ENCODE measurements at regions not wholly inside any gene's neighbourhood (a gene's known extent, or its start where the extent isn't known, plus 50 kb on each side); places are given as distances from the start of the nearest gene placed in this dataset.

GRCh38 chr10:78899098-78899754, 169.5 kb upstream of the ZMIZ1 start:
- DNase-seq, result no peak
- no peak overlapping the region for H3K4me3 ChIP-seq (ENCODE audit: low read depth in 2 of 2, low read length in 1 of 2)
- CTCF ChIA-PET, result interaction anchor here (1.0 to 1.4 kb wide), 2 partner anchors 40 to 597 kb away, joined by 3 read pairs; no protein-coding TSS in a partner anchor
- no peak overlapping the region for H3K9ac ChIP-seq
- H2AFZ ChIP-seq (ENCODE audit: low read depth), result no peak overlapping the region
- no peaks in the 10 kb centered on the region for H3K9me3 ChIP-seq
- H3K27ac ChIP-seq (ENCODE audit: low read depth in 2 of 2, low read length in 1 of 2), result no peak overlapping the region
- 94% methylated on average over 4 of the region's 7 CpGs for WGBS (ENCODE audit: low lambda C conversion rate)
- no peaks in the 10 kb centered on the region for H3K27me3 ChIP-seq (ENCODE audit: insufficient read depth)
- no peaks in the 10 kb centered on the region for H3K36me3 ChIP-seq (replicated peaks in 1 of 2; ENCODE audit: control insufficient read depth in 1 of 2, insufficient read depth in 2 of 2, low read length in 1 of 2)
- H3K4me1 ChIP-seq (ENCODE audit: control insufficient read depth in 1 of 2, insufficient read depth in 2 of 2, low read depth in 1 of 2, low read length in 1 of 2), result peaks cover 0 to 18% of the 10 kb centered on the region in 2 experiments; a peak in 1 of 4 replicates
- no peaks in the 10 kb centered on the region for H3F3A ChIP-seq (replicated peaks; ENCODE audit: insufficient read depth)
- no peak overlapping the region for H3K4me2 ChIP-seq
- TF ChIP-seq TEAD4 (IDR thresholded peaks at IDR 0.05; ENCODE audit: borderline replicate concordance, insufficient read depth) (no peak), EZH2phosphoT487 (IDR thresholded peaks at IDR 0.05; ENCODE audit: borderline replicate concordance, low read depth) (no peak), GATA2 (CRISPR knock-in tag; IDR thresholded peaks at IDR 0.05) (no peak), RCOR1 (IDR thresholded peaks at IDR 0.05; ENCODE audit: low read length) (no peak), USF2 (IDR thresholded peaks at IDR 0.05; ENCODE audit: borderline replicate concordance, low read depth, low read length) (no peak), GABPA (IDR thresholded peaks at IDR 0.05; ENCODE audit: low read depth) (no peak), NRF1 (IDR thresholded peaks at IDR 0.05; ENCODE audit: low read depth, low read length) (no peak), CTCF (IDR thresholded peaks at IDR 0.05) (no peak), MXI1 (IDR thresholded peaks at IDR 0.05; ENCODE audit: low read depth, low read length) (no peak), FOSL2 (IDR thresholded peaks at IDR 0.05; ENCODE audit: borderline replicate concordance, low read depth) (no peak), SIN3A (IDR thresholded peaks at IDR 0.05; ENCODE audit: borderline replicate concordance, low read depth, low read length) (no peak), POLR2AphosphoS5 (IDR thresholded peaks at IDR 0.05; ENCODE audit: low read depth, low read length) (no peak), YY1 (IDR thresholded peaks at IDR 0.05; ENCODE audit: low read depth) (no peak), RAD21 (IDR thresholded peaks at IDR 0.05; ENCODE audit: low read length) (no peak), FOXJ3 (CRISPR knock-in tag; IDR thresholded peaks at IDR 0.05) (no peak), CHD2 (IDR thresholded peaks at IDR 0.05; ENCODE audit: low read length, partially characterized antibody) (no peak), REST (IDR thresholded peaks at IDR 0.05; ENCODE audit: low read depth, low read length) (no peak), RXRA (IDR thresholded peaks at IDR 0.05; ENCODE audit: borderline replicate concordance, low read depth) (no peak), NFIC (IDR thresholded peaks at IDR 0.05; ENCODE audit: borderline replicate concordance) (no peak), EP300 (IDR thresholded peaks at IDR 0.05; ENCODE audit: borderline replicate concordance in 1 of 2, low read depth in 1 of 2, low read length in 1 of 2) (no peak)
- H3K9me2 ChIP-seq, result no peaks in the 10 kb centered on the region
- no peaks in the 10 kb centered on the region for H3K79me2 ChIP-seq (ENCODE audit: insufficient read depth)
- POLR2A ChIA-PET, result no interaction called here
- no peaks in the 10 kb centered on the region for H4K20me1 ChIP-seq (ENCODE audit: insufficient read depth)
